CD4-positive, alpha-beta T cell treated with Interleukin-6 at 100 ng/mL for 8 hours (primary cell): ENCODE measurements at regions not wholly inside any gene's neighbourhood (a gene's known extent, or its start where the extent isn't known, plus 50 kb on each side); places are given as distances from the start of the nearest gene placed in this dataset.
"Not testable (repeated sequence)": the region's sequence is repeated elsewhere in the genome, so short reads cannot be mapped to it uniquely, and the experiment has no call there.

Experiments used
- DNase-seq: peaks from one replicate; pipeline ENCODE4 v3.0.0-alpha.2; 2020; ENCODE audit warnings: mixed read lengths, low spot score

- DNase-seq: no peak
These were observed 125.9 kb upstream of the ARX start for GRCh38 chrX:25141684-25142083.

- no peak for DNase-seq
These were observed 115.3 kb upstream of the ARX start for GRCh38 chrX:25131055-25131454.

GRCh38 chrX:25130619-25131018 is 114.9 kb upstream of the ARX start:
- no peak for DNase-seq

- no peak for DNase-seq
These were observed 109.7 kb upstream of the ARX start for GRCh38 chrX:25125483-25125882.

GRCh38 chrX:25124391-25124790 is 108.6 kb upstream of the ARX start:
- no peak for DNase-seq

GRCh38 chrX:25112156-25112555 is 96.4 kb upstream of the ARX start:
- no peak for DNase-seq

GRCh38 chrX:25108481-25108880 is 92.7 kb upstream of the ARX start:
- DNase-seq: no peak

GRCh38 chrX:25105221-25105620 is 89.5 kb upstream of the ARX start:
- DNase-seq: no peak

GRCh38 chrX:25096522-25097045 is 80.8 kb upstream of the ARX start:
- no peak for DNase-seq

GRCh38 chrX:25091152-25091551 is 75.4 kb upstream of the ARX start:
- DNase-seq: not testable (repeated sequence)

- no peak for DNase-seq
These were observed 68.7 kb upstream of the ARX start for GRCh38 chrX:25084446-25084845.

GRCh38 chrX:25083661-25084060 is 67.9 kb upstream of the ARX start:
- no peak for DNase-seq

GRCh38 chrX:25079020-25079419 is 63.3 kb upstream of the ARX start:
- no peak for DNase-seq

- DNase-seq: no peak
These were observed 61.3 kb upstream of the ARX start for GRCh38 chrX:25076941-25077500.

- no peak for DNase-seq
These were observed 56.5 kb upstream of the ARX start for GRCh38 chrX:25072247-25072646.

GRCh38 chrX:25070038-25070437 is 54.3 kb upstream of the ARX start:
- no peak for DNase-seq

- no peak for DNase-seq
These were observed 53.4 kb upstream of the ARX start for GRCh38 chrX:25069209-25069608.

- no peak for DNase-seq
These were observed 52.6 kb upstream of the ARX start for GRCh38 chrX:25068340-25068739.

GRCh38 chrX:25067271-25068172 is 51.8 kb upstream of the ARX start:
- no peak for DNase-seq

- DNase-seq: no peak
These were observed 50.4 kb upstream of the ARX start for GRCh38 chrX:25066131-25066530.
